ENCODE measurements at regions not wholly inside any gene's neighbourhood (a gene's known extent, or its start where the extent isn't known, plus 50 kb on each side); places are given as distances from the start of the nearest gene placed in this dataset.

DNA sequence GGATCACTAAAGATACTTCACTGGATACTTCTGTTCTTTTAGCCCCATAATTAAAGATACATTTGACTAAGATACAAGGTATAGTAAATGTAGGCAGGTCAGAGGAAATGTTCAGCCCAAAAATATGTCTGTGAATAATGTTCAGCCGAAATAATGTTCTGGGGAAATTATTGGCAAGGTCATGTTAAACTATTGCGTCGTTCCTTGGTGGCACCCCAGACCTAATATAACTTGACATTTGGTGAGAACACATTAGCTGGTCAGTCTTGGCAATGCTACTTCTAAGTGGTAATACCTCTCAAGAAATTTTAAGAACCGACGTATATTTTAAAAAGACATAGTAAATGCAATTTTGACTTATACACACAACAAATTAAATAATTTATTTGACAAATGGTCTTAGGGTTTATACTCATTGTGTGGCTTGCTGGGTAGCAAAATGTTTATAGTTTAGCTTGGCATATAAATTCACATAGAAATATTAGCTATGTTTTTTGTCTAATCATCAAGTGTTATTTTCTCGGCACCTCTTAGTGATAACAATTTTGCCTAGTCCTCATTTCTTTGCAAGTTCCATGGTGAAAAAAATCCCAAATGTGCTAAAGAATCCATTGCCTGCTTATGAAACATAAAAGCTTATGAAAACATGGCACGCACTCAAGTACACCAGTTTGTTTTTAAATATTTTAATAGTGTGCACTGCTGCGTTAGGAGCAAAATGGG is 270.3 kb upstream of the NEBL start:
- POLR2A ChIA-PET: no interaction called here
- TF ChIP-seq, protein P1, sequence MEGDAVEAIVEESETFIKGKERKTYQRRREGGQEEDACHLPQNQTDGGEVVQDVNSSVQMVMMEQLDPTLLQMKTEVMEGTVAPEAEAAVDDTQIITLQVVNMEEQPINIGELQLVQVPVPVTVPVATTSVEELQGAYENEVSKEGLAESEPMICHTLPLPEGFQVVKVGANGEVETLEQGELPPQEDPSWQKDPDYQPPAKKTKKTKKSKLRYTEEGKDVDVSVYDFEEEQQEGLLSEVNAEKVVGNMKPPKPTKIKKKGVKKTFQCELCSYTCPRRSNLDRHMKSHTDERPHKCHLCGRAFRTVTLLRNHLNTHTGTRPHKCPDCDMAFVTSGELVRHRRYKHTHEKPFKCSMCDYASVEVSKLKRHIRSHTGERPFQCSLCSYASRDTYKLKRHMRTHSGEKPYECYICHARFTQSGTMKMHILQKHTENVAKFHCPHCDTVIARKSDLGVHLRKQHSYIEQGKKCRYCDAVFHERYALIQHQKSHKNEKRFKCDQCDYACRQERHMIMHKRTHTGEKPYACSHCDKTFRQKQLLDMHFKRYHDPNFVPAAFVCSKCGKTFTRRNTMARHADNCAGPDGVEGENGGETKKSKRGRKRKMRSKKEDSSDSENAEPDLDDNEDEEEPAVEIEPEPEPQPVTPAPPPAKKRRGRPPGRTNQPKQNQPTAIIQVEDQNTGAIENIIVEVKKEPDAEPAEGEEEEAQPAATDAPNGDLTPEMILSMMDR (IDR thresholded peaks at IDR 0.05; ENCODE audit: control extremely low read depth, extremely low read depth, low read depth, missing control alignments): no peak
- CTCF ChIA-PET: interaction anchor here (1.5 kb wide), 1 partner anchor 11 kb away, joined by 7 read pairs; no protein-coding TSS in a partner anchor
- DNase-seq (ENCODE audit: extremely low spot score): no peak

DNA sequence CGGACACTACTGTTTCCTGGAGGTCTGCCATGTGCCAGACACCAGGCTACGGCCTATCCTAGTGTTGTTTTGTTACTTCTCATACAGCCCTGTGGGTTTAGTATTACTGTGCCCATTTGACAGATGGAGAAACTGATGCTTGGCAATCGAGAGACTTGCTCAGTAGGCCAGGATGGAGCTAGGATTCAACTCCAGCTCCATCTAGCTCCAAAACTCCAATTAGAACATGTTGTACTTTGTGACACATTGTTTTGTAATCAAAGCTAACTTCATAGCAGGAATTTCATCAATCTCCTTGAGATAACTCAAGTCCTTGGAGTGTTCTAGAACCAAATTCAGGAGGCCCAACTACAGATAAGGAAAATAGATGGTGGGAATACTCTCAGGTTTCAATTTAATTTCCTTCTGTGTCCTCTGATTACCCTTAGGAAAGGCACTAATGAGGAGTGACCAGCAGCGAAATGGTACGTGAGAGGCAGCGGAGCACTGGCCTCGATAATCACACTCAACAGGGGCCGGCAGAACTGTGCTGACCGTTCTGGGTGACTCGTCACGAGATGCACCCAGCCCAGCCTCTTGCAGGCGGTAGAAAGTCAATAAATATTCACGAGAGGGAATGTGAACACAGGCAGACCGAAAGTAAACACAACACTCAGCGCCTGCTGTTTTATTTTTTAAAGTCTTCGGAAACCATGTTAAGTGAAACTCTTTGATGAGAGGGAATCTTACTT is 269.6 kb upstream of the NEBL start:
- DNase-seq (ENCODE audit: extremely low spot score): no peak
- ChIA-PET POLR2A (no interaction called here), CTCF (interaction anchor here (1.5 kb wide), 1 partner anchor 11 kb away, joined by 7 read pairs; no protein-coding TSS in a partner anchor)
- TF ChIP-seq, protein P1 (IDR thresholded peaks at IDR 0.05; ENCODE audit: control extremely low read depth, extremely low read depth, low read depth, missing control alignments): no peak

- TF ChIP-seq, protein P1 (IDR thresholded peaks at IDR 0.05; ENCODE audit: control extremely low read depth, extremely low read depth, low read depth, missing control alignments): no peak
- DNase-seq (ENCODE audit: extremely low spot score): no peak
- ChIA-PET POLR2A (no interaction called here), CTCF (no interaction called here)
Observed at GRCh38 chr10:21165489-21165888, 268.4 kb upstream of the NEBL start.

DNA sequence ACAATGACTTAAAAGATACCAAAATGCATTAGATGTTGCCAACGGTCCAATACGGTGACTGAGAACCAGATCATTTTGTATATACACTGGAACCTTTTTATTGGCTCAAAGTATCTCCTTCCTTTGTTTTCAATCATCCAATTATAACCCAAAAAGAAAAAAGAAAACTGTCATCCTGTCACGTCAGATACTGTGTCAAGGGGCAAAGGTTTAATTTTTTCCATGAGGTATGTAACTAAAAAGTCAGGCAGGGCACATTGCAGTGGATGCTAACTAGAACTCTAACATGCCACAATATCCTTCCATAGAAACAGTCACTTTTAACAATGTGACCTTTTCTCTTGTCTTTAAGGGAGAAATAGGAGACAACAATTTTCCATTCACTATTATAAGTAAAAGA is 267.6 kb upstream of the NEBL start:
- POLR2A ChIA-PET: no interaction called here

DNA sequence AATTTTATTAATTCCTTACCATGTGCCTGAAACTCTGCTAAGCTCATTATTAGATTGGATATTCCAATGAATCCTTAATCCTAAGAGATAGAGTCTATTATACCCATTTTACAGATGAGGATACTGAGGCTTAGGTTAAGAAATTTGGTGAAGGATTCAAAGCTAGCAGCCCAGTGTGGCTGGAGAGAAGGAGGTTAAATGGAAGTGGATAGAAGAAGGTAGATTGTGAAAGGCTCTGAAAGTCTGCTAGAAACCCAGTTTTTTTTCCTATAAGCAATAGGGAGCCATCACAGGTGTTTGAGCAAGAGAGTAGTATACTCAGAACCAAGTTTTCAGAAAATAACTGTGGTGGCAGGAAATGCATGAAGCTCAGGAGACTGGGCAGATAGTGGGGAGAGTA is 265.8 kb upstream of the NEBL start:
- DNase-seq (ENCODE audit: extremely low spot score): no peak
- CTCF ChIA-PET: interaction anchor here (1.4 kb wide), 1 partner anchor 13 kb away, joined by 3 read pairs; no protein-coding TSS in a partner anchor
- TF ChIP-seq, protein P1 (IDR thresholded peaks at IDR 0.05; ENCODE audit: control extremely low read depth, extremely low read depth, low read depth, missing control alignments): no peak
- POLR2A ChIA-PET: no interaction called here

More for the DNA sequence above, 267.6 kb upstream of the NEBL start:
- TF ChIP-seq, protein P1 (IDR thresholded peaks at IDR 0.05; ENCODE audit: control extremely low read depth, extremely low read depth, low read depth, missing control alignments): no peak
- CTCF ChIA-PET: no interaction called here
- no peak for DNase-seq (ENCODE audit: extremely low spot score)

- POLR2A ChIA-PET: no interaction called here
- no peak for DNase-seq (ENCODE audit: extremely low spot score)
- TF ChIP-seq, protein P1 (IDR thresholded peaks at IDR 0.05; ENCODE audit: control extremely low read depth, extremely low read depth, low read depth, missing control alignments): no peak
- CTCF ChIA-PET: no interaction called here
Observed at GRCh38 chr10:21161647-21162046, 264.5 kb upstream of the NEBL start.

Data from GM10248 (cell line).